HepG2 (cell line): ENCODE measurements at regions not wholly inside any gene's neighbourhood (a gene's known extent, or its start where the extent isn't known, plus 50 kb on each side); places are given as distances from the start of the nearest gene placed in this dataset.

Experiments
- CBX5 ChIP-seq: sonication (generic); formaldehyde crosslinking; IDR thresholded peaks from 2 replicates; pipeline ENCODE4 v1.4.0; 2020; ENCODE audit warnings: missing genetic modification reagents, borderline replicate concordance
- EED ChIP-seq: sonication (generic); formaldehyde crosslinking; IDR thresholded peaks from 2 replicates; pipeline ENCODE4 v1.5.0; 2020; ENCODE audit warnings: mild to moderate bottlenecking, missing genetic modification reagents
- MXI1 ChIP-seq: IDR thresholded peaks from 3 replicates; pipeline ENCODE4 v1.6.1; 2012; ENCODE audit warnings: low read depth, low read length, inconsistent platforms, borderline replicate concordance
- POLR2A ChIP-seq, 2 experiments: IDR thresholded peaks; 2 replicates each; pipeline ENCODE4 v1.6.1; 2011; ENCODE audit warnings: low read depth in 2 of 2, low read length in 2 of 2, mild to moderate bottlenecking in 1 of 2, moderate library complexity in 1 of 2; ENCODE audit not compliant: insufficient read depth in 1 of 2
- POLR2AphosphoS5 ChIP-seq: IDR thresholded peaks from 2 replicates; pipeline ENCODE4 v1.6.1; 2012; ENCODE audit warnings: low read depth, low read length
- ZMAT3 ChIP-seq: sonication (generic); formaldehyde crosslinking; conservative IDR thresholded peaks from 2 replicates; pipeline ENCODE4 v1.7.0; 2021; ENCODE audit warnings: missing genetic modification reagents
- ZNF382 ChIP-seq: sonication (generic); formaldehyde crosslinking; IDR thresholded peaks from 2 replicates; pipeline ENCODE4 v1.5.0; 2020; ENCODE audit warnings: missing genetic modification reagents, mild to moderate bottlenecking, borderline replicate concordance
- TF ChIP-seq, protein P1 (sequence below): sonication (generic); formaldehyde crosslinking; IDR thresholded peaks from 2 replicates; pipeline ENCODE4 v1.4.0; 2020; ENCODE audit warnings: missing genetic modification reagents
- TF ChIP-seq, protein P2 (sequence below): sonication (generic); formaldehyde crosslinking; IDR thresholded peaks from 2 replicates; pipeline ENCODE4 v1.5.0; 2020; ENCODE audit warnings: mild to moderate bottlenecking, missing genetic modification reagents, moderate library complexity

DNA sequence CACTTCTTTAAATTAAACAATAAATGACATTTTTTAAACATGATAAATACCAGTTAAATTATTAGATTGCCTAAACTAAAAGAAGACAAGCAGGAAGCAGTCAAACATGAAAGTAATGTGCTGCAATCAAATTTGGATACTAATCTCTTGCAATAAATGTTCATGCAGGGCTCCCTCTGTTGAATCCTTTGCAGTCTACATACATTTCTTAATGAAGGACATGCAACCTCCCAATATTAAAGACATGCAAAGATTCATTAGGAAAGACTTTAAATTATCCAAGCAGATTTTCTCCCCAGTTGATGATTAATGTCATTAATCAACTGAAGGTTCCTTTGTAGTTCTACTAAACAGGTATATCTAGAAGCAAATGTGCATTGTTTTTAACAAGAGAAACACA lies 245.4 kb downstream of the ZIC4 start:
- TF ChIP-seq MXI1 (no peak), CBX5 (CRISPR knock-in tag) (no peak), ZNF382 (no peak), EED (CRISPR knock-in tag) (no peak), POLR2A (IDR thresholded peaks at IDR 0.05; ENCODE audit: insufficient read depth in 1 of 2, low read depth in 2 of 2, low read length in 2 of 2) (no peak), ZMAT3 (CRISPR knock-in tag) (no peak), POLR2AphosphoS5 (no peak)
- TF ChIP-seq, protein P1, sequence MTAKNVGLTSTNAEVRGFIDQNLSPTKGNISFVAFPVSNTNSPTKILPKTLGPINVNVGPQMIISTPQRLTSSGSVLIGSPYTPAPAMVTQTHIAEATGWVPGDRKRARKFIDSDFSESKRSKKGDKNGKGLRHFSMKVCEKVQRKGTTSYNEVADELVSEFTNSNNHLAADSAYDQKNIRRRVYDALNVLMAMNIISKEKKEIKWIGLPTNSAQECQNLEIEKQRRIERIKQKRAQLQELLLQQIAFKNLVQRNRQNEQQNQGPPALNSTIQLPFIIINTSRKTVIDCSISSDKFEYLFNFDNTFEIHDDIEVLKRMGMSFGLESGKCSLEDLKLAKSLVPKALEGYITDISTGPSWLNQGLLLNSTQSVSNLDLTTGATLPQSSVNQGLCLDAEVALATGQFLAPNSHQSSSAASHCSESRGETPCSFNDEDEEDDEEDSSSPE: no peak
- TF ChIP-seq, protein P2, sequence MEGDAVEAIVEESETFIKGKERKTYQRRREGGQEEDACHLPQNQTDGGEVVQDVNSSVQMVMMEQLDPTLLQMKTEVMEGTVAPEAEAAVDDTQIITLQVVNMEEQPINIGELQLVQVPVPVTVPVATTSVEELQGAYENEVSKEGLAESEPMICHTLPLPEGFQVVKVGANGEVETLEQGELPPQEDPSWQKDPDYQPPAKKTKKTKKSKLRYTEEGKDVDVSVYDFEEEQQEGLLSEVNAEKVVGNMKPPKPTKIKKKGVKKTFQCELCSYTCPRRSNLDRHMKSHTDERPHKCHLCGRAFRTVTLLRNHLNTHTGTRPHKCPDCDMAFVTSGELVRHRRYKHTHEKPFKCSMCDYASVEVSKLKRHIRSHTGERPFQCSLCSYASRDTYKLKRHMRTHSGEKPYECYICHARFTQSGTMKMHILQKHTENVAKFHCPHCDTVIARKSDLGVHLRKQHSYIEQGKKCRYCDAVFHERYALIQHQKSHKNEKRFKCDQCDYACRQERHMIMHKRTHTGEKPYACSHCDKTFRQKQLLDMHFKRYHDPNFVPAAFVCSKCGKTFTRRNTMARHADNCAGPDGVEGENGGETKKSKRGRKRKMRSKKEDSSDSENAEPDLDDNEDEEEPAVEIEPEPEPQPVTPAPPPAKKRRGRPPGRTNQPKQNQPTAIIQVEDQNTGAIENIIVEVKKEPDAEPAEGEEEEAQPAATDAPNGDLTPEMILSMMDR: no peak
